Muscle layer of duodenum (tissue), 2 donors: ENCODE measurements at regions not wholly inside any gene's neighbourhood (a gene's known extent, or its start where the extent isn't known, plus 50 kb on each side); places are given as distances from the start of the nearest gene placed in this dataset.
"Not testable (repeated sequence)": the region's sequence is repeated elsewhere in the genome, so short reads cannot be mapped to it uniquely, and the experiment has no call there.

Source experiments
- H3K27ac ChIP-seq: one replicate; pipeline ENCODE4 v1.7.0; 2013; ENCODE audit warnings: mild to moderate bottlenecking, low read length
- H3K27me3 ChIP-seq: one replicate; pipeline ENCODE4 v1.7.0; 2013; ENCODE audit warnings: low read depth, mild to moderate bottlenecking, control low read depth, low read length
- H3K36me3 ChIP-seq, 2 donors: one replicate each; pipeline ENCODE4 v1.7.0; 2013; ENCODE audit warnings: low read length in 2 of 2, control low read depth in 1 of 2, mild to moderate bottlenecking in 1 of 2; ENCODE audit not compliant: insufficient read depth in 2 of 2, control insufficient read depth in 1 of 2
- H3K4me1 ChIP-seq, 2 donors: one replicate each; pipeline ENCODE4 v1.7.0; 2013; ENCODE audit warnings: low read length in 2 of 2, mild to moderate bottlenecking in 2 of 2, control low read depth in 1 of 2, moderate library complexity in 1 of 2; ENCODE audit not compliant: insufficient read depth in 2 of 2, control insufficient read depth in 1 of 2
- H3K4me3 ChIP-seq, 2 donors: one replicate each; pipeline ENCODE4 v1.7.0; 2013; ENCODE audit warnings: low read length in 2 of 2, low read depth in 1 of 2, mild to moderate bottlenecking in 1 of 2
- H3K9me3 ChIP-seq, 2 donors: one replicate each; pipeline ENCODE4 v1.7.0; 2013; ENCODE audit warnings: low read length in 2 of 2, control low read depth in 1 of 2, mild to moderate bottlenecking in 1 of 2; ENCODE audit not compliant: control insufficient read depth in 1 of 2
- donor health status: healthy.

GRCh38 chr18:10148189-10148929, 234.5 kb downstream of the VAPA start:
- Histone ChIP-seq H3K36me3 (no peaks in the 10 kb centered on the region), H3K27me3 (no peaks in the 10 kb centered on the region), H3K9me3 (no peaks in the 10 kb centered on the region), H3K4me1 (no peaks in the 10 kb centered on the region), H3K4me3 (no peak overlapping the region), H3K27ac (no peak overlapping the region)

DNA sequence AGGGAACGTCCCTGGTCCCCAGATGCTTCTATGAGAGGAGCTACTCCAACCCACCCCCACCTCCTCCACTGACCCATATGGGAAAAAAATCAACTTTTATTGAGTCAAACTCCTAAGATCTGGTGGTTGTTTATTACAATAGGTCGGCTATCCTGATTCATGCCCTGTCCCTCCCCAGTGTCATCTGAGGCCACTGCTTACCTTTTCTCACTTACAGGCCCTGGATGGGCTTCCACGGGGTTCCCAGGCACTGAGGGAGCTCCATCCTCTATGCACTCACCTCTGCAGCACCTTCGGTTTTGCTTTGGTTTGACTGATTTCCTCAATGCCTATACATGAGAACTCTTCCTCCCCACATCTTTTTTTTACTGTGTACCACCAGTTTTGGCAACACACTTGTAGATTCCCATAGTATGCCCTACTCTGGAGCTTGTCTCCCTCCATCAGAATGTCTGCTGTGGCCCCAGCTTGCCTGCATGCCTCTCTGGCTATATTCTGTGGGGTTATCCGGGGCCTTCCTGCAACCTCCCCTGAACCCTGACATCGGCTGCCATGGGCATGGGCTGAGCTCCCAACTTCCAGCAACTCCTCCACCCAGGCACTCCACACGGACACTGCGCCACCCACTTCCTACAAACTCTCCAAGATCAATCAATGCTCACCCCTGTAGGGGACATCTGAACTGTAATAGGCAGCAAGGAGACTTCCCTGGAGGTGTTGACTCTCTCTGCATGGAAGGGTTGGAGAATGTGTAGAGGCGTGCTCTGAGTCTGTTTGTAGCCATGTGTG, 236.1 kb downstream of the VAPA start:
- no peak overlapping the region for H3K27ac ChIP-seq
- H3K4me3 ChIP-seq, result no peak overlapping the region
- H3K27me3 ChIP-seq, result no peaks in the 10 kb centered on the region
- no peaks in the 10 kb centered on the region for H3K36me3 ChIP-seq
- no peaks in the 10 kb centered on the region for H3K9me3 ChIP-seq
- H3K4me1 ChIP-seq, result no peaks in the 10 kb centered on the region

DNA sequence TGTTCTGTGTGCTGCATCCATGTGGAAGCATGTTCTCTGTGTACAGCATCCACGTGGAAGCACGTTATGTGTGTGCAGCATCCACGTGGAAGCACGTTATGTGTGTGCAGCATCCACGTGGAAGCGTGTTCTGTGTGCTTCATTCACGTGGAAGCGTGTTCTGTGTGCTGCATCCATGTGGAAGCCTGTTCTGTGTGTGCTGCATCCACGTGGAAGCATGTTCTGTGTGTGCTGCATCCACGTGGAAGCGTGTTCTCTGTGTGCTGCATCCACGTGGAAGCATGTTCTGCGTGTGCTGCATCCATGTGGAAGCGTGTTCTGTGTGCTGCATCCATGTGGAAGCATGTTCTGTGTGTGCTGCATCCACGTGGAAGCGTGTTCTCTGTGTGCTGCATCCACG, 236.8 kb downstream of the VAPA start:
- not testable (repeated sequence) for H3K36me3 ChIP-seq, H3K27me3 ChIP-seq, H3K27ac ChIP-seq, H3K9me3 ChIP-seq, H3K4me1 ChIP-seq, H3K4me3 ChIP-seq

GRCh38 chr18:10152475-10152874, 238.7 kb downstream of the VAPA start:
- Histone ChIP-seq H3K27ac (no peak overlapping the region), H3K4me1 (no peaks in the 10 kb centered on the region), H3K4me3 (no peak overlapping the region), H3K9me3 (no peaks in the 10 kb centered on the region), H3K27me3 (no peaks in the 10 kb centered on the region), H3K36me3 (no peaks in the 10 kb centered on the region)

GRCh38 chr18:10153924-10154752, 240.3 kb downstream of the VAPA start:
- no peak overlapping the region for H3K27ac ChIP-seq
- H3K27me3 ChIP-seq, result no peaks in the 10 kb centered on the region
- H3K4me1 ChIP-seq, result no peaks in the 10 kb centered on the region
- no peaks in the 10 kb centered on the region for H3K36me3 ChIP-seq
- H3K9me3 ChIP-seq, result no peaks in the 10 kb centered on the region
- H3K4me3 ChIP-seq, result no peak overlapping the region

DNA sequence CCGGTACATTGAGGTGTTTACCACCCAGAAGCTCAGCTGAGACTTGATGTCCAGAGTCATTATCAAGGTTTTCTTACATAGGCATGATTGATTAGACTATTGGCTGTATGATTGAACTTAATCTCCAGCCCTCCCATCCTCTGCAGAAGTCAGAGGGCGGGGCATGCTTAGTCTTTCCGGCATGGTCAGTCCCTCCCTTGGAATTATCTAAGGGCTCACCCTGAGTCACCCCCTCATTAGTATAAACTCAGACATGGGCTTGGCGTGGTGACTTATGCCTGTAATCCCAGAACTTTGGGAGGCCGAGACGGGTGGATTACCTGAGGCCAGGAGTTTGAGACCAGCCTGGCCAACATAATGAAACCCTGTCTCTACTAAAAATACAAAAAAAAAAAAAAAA, 243.9 kb downstream of the VAPA start:
- Histone ChIP-seq H3K4me1 (no peaks in the 10 kb centered on the region), H3K27ac (no peak overlapping the region), H3K27me3 (no peaks in the 10 kb centered on the region), H3K36me3 (no peaks in the 10 kb centered on the region), H3K9me3 (no peaks in the 10 kb centered on the region), H3K4me3 (no peak overlapping the region)

GRCh38 chr18:10160251-10160650, 246.4 kb downstream of the VAPA start:
- Histone ChIP-seq H3K27ac (no peak overlapping the region), H3K9me3 (no peaks in the 10 kb centered on the region), H3K27me3 (no peaks in the 10 kb centered on the region), H3K36me3 (no peaks in the 10 kb centered on the region), H3K4me1 (no peaks in the 10 kb centered on the region), H3K4me3 (no peak overlapping the region)

- Histone ChIP-seq H3K27ac (no peak overlapping the region), H3K4me3 (no peak overlapping the region), H3K9me3 (no peaks in the 10 kb centered on the region), H3K27me3 (no peaks in the 10 kb centered on the region), H3K4me1 (no peaks in the 10 kb centered on the region), H3K36me3 (no peaks in the 10 kb centered on the region)
These were observed 247.5 kb downstream of the VAPA start for GRCh38 chr18:10161315-10161714.

DNA sequence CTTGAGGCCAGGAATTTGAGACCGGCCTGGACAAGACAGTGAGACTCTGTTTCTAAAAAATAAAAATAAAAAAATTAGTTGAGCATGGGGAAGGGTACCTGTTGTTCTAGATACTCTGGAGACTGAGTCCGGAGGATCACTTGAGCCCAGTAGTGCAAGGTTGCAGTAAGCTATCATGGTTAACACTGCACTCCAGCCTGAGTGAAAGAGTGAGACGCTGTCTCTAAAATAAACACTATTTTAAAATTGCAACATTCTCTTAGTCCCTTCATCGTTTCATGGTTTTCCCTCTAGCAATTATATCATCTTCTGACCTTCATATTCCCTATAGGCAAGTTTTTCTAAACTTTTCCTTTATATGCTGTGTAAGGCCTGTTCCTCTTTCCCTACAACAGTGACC, 248.5 kb downstream of the VAPA start:
- H3K36me3 ChIP-seq, result no peaks in the 10 kb centered on the region
- H3K27me3 ChIP-seq, result no peaks in the 10 kb centered on the region
- no peaks in the 10 kb centered on the region for H3K4me1 ChIP-seq
- no peaks in the 10 kb centered on the region for H3K9me3 ChIP-seq
- no peak overlapping the region for H3K4me3 ChIP-seq
- H3K27ac ChIP-seq, result no peak overlapping the region

- Histone ChIP-seq H3K4me1 (no peaks in the 10 kb centered on the region), H3K4me3 (no peak overlapping the region), H3K27me3 (no peaks in the 10 kb centered on the region), H3K9me3 (no peaks in the 10 kb centered on the region), H3K27ac (no peak overlapping the region), H3K36me3 (no peaks in the 10 kb centered on the region)
These were observed 250.7 kb downstream of the VAPA start for GRCh38 chr18:10164271-10165071.
